ENCODE measurements at regions not wholly inside any gene's neighbourhood (a gene's known extent, or its start where the extent isn't known, plus 50 kb on each side); places are given as distances from the start of the nearest gene placed in this dataset.

GRCh38 chr14:89493877-89494634, 77.0 kb upstream of the FOXN3 start:
- TF ChIP-seq CTCF (IDR thresholded peaks at IDR 0.05; ENCODE audit: insufficient read depth, low read length, poor library complexity, severe bottlenecking) (no peak), EZH2phosphoT487 (conservative IDR thresholded peaks at IDR 0.05; ENCODE audit: low read length) (no peak)

All from SU-DHL-6 (cell line).